A673 (cell line): ENCODE measurements at regions not wholly inside any gene's neighbourhood (a gene's known extent, or its start where the extent isn't known, plus 50 kb on each side); places are given as distances from the start of the nearest gene placed in this dataset.

Experiments
- CTCF ChIP-seq: fragments of 300-800, 200-600 bp; sonication (generic); conservative IDR thresholded peaks from 2 replicates; pipeline ENCODE4 v1.5.1; 2017; ENCODE audit warnings: low read depth, mild to moderate bottlenecking, antibody characterized with exemption, low read length, moderate library complexity, mixed read lengths
- EZH2 ChIP-seq: fragments of 200-600 bp; sonication (generic); IDR thresholded peaks from 2 replicates; pipeline ENCODE4 v1.6.1; 2017; ENCODE audit warnings: borderline replicate concordance, low read depth, mild to moderate bottlenecking, mixed read lengths, antibody characterized with exemption, low read length; ENCODE audit not compliant: poor library complexity, severe bottlenecking

- TF ChIP-seq CTCF (no peak), EZH2 (no peak)
Observed at GRCh38 chr1:219733511-219734174, 120.7 kb upstream of the ZC3H11B start.
